ENCODE measurements at regions not wholly inside any gene's neighbourhood (a gene's known extent, or its start where the extent isn't known, plus 50 kb on each side); places are given as distances from the start of the nearest gene placed in this dataset.

DNA sequence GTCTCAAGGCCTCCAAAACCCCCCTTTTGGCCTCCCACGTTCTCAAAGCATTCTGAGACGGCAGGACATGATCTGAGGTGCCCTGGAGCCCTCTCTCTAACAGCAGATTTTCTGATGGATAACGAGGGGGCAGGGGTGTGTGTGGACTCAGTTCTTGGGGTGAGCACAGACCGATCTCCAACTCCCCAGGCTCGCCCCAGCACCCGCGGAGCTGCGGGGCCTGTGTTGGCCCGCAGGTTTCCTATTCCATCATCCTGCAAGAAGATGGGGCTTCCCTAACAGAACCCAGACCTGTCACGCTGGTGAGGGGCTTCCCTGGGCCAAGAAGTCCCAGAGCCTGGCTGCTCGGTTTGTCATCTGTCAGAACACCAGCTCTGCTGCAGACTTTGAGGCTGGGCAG lies 196.1 kb downstream of the ANAPC1 start:
- no peak for DNase-seq

DNA sequence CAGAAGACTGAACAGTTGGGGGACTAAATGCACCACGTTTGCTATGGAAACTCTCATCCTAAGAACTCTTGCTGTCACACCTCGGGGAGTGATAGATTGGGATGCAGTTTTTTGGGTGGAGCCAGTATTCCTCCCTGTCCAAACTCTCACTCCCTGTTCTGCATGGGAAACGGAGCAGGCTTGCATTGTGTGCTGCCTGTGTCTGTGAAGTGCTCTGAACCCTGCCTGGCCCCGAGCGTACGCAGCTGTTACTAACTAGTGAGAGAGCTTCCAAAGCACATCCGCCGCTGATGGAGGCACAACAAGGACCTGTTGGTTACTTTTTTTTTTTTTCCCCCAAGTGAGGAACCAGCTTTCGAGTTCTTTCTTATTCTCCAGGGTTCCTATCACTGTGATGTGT lies 195.5 kb downstream of the ANAPC1 start:
- DNase-seq = peak; percentile 78

DNA sequence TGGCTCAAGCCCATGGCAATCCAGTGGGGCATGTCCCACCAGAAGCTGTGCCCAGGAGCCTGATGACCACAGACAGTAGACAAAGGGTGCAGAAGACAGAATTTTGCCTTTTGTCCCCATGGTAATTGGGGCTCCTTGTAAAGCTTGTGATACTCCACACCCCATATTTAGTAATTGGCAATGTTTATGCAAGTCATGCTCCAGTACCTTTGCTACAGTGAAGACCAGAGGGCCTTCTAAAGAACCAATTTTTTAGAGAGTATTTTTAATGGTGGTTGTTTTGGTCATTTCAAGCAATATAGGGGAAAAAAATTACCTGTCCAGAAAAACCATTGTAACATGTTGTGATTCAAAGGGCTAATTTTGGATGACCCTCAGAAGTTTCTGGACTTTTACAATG lies 194.8 kb downstream of the ANAPC1 start:
- DNase-seq = no peak

GRCh38 chr2:111689941-111690340 lies 194.1 kb downstream of the ANAPC1 start:
- no peak for DNase-seq

GRCh38 chr2:111691164-111691875 lies 192.7 kb downstream of the ANAPC1 start:
- no peak for DNase-seq

DNA sequence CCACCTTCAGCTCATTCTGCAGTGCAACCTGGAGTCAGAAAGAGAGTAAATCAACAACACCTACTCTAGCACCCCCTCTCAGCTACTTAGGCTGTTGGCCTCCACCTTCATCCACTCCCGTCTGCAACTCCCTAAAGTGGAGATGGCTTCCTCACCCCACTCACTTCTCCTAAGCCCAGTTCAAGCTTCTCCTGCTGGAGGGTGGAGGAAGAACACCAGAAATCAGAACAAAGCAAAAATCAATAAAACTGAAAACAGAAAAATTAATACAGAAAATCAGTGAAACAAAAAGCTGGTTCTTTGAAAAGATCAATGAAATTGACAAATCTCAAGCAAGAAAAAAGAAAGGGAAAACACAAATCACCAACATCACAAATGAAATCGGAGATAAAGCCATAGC lies 191.7 kb downstream of the ANAPC1 start:
- no peak for DNase-seq

- peak; percentile 73 for DNase-seq
Measured at GRCh38 chr2:111694700-111695101, 189.3 kb downstream of the ANAPC1 start.

DNA sequence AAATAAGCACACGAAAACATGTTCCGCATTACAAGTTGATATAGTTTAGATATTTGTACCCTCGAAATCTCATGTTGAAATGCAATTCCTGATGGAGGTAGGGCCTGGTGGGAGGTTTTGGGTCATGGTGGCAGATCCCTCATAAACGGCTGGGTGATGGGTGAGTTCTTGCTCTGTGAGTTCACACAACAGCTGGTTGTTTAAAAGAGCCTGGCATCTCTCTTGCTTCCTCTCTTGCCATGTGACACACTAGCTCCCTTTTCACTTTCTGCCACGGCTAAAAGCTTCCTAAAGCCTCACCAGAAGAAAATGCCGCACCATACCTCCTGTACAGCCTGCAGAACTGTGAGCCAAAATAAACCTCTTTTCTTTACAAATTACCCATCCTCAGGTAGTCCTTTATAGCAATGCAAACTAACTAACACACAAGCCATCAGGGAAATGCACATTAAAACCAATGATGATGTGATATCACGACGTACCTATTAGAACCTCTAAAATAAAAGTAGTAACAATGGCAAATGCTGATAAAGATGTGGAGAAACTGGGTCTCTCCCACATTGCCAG lies 188.5 kb downstream of the ANAPC1 start:
- no peak for DNase-seq

- no peak for DNase-seq
Measured at GRCh38 chr2:111696226-111696625, 187.8 kb downstream of the ANAPC1 start.

- DNase-seq = no peak
Measured at GRCh38 chr2:111697560-111697959, 186.4 kb downstream of the ANAPC1 start.

DNA sequence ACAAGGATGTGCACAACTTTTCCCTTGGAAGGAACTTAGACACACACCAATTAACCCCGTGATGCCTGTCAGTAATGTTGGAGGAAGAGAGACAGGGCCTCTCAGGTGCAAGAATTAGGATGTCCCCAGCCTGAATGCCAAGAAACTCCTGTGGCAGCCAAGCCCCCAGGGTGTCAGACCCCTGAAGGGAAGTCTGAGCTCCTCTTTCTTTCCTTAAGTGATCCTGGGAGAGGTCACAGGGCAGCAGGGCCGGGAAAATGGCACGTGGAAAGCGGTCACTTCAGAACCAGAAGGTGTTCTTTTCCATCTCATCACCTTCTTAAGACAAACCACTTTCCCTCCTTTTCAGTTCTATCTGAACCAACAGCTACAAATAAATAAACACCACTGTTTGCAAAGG lies 185.9 kb downstream of the ANAPC1 start:
- DNase-seq = no peak

- peak; percentile 57 for DNase-seq
Measured at GRCh38 chr2:111698743-111699554, 185.0 kb downstream of the ANAPC1 start.

DNA sequence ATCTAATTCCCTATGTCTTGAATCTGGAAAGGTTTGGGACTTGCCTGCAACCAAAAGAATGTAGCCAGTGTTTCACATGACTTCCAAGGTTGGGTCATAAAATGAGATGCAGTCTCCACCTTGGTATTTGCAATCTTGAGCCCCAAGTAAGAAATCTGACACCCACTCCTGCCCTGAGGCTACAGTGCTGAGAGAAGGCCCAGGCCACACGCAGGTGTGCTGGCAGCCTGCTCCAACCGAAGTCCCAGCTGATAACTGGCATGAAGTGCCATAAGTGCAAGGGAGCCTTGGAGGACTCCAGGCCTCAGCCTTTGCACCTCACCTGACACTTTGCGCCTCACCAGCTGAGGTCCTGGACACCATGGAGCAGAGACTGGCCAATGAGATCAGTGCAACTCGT lies 182.7 kb downstream of the ANAPC1 start:
- no peak for DNase-seq

DNA sequence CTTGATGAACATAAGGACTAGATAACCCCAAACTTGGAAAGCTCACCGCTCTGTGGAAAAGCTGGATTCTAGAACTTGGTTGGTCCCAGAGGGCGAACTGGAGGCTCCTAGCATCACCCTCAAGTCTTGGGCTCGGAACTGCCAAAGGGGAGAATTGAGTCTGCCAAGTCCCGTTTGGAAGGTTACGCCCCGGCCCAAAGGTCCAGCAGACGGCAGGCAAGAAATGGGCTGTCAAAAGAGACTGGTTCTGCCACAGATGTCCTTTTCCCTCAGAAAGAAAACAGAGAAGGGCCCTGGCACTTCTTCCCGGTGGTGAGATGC lies 182.2 kb downstream of the ANAPC1 start:
- DNase-seq = no peak

GRCh38 chr2:111702119-111702803 lies 181.7 kb downstream of the ANAPC1 start:
- DNase-seq = no peak

DNA sequence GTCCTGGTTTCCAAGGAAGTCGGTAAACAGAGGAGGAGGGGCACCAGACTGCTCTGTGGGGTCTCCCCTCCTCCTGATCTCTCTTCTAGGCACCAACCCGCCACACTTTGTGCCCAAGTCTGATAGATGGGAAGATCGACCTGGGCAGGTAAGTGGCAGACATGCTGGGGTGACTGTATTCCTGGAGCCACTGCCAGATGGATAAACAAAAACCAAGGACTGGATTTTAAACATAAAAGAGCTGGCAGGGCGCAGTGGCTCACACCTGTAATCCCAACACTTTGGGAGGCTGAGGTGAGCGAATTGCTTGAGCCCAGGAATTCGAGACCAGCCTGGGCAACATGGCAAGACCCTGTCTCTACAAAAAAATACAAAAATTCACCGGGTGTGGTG lies 181.2 kb downstream of the ANAPC1 start:
- DNase-seq = no peak

- no peak for DNase-seq
Measured at GRCh38 chr2:111703759-111704158, 180.2 kb downstream of the ANAPC1 start.

DNA sequence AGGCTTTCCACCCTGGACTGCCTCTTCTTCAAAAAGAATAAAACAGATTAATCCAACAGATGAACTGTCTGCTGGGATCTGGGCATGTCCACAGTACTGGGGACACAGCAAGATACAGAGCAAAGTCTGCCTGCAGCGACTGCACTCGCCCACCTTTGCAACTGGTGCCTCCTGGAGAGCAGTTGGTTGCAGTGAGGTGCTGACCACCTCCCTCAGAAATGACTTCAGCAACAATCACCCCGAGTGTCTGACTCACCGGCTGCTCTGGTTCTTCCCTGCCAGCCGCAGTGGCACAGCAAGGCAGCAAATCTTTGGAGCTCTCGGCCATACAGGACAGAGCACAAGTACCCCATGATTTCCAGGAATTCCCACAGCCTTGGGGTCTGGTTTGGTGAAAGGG lies 179.7 kb downstream of the ANAPC1 start:
- no peak for DNase-seq

GRCh38 chr2:111705239-111705638 lies 178.8 kb downstream of the ANAPC1 start:
- no peak for DNase-seq

GRCh38 chr2:111705711-111706336 lies 178.2 kb downstream of the ANAPC1 start:
- DNase-seq = no peak

DNA sequence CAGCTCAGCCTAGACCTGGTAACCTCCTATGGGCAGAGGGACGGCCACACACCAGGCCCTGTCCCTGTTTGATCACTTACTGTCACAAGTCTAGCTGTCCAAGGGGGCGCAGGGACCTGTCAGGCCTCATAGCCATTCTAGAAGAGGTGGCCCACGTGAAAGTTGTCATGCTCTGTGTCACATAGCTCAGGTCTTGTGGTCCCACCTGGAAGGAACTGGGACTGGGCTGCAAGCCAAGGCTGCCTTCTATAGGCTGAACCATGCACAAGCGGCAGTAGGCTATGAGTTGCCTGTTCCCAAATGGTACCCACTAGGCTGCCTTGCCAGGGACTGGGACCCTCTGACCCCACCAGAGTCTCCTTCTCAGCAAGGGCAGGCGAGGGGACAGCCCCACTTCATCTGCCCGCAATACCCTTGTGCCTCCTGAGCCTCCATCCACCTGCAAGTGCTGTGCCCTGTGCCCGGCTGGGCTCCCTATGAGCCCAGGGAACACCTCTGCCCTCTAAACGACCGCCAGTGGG lies 177.5 kb downstream of the ANAPC1 start:
- DNase-seq = no peak

DNA sequence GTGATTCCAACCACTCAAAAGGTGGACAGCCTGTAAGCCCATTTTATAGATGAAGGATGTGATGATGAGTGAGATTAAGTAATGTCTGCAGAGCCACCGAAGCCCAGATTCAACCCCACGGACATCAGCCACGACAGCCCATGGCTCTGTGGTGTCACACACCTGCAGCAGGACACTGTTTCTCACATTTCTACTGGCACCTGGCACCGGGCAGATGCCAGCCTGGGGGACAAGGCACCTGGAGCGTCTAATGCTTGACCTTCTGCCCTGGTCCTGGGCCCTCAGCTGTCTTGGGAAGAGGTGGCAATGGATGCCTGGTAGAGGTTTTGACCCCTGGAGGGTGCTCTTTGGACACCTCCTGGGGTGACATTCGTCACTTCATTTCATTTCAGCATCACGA lies 176.3 kb downstream of the ANAPC1 start:
- no peak for DNase-seq

All from muscle of arm (tissue), 1 donor.